ENCODE measurements at regions not wholly inside any gene's neighbourhood (a gene's known extent, or its start where the extent isn't known, plus 50 kb on each side); places are given as distances from the start of the nearest gene placed in this dataset.

- no peak for TF ChIP-seq AR (CRISPR knock-in tag; IDR thresholded peaks at IDR 0.05)
Observed at GRCh38 chr1:90509225-90510048, 207.7 kb downstream of the BARHL2 start (continued).

- Mint-ChIP-seq H3K36me3 (no peaks in the 10 kb centered on the region), H3K27me3 (ENCODE audit: low read depth) (no peaks in the 10 kb centered on the region), H3K4me1 (peaks cover 28% of the 10 kb centered on the region), H3K9me3 (0 out of 2 replicates have a peak, but pooled peaks cover under 1% of the 10 kb centered on the region), H3K27ac (no peak overlapping the region), H3K4me3 (no peak overlapping the region)
- ChIA-PET POLR2A (no interaction called here), CTCF (interaction anchor here (1.0 kb wide), 1 partner anchor 10 kb away, joined by 3 read pairs; no protein-coding TSS in a partner anchor)
- ATAC-seq (peak; percentile 53), DNase-seq (ENCODE audit: low spot score) (no peak)
- TF ChIP-seq MAX (CRISPR knock-in tag; IDR thresholded peaks at IDR 0.05) (no peak), ZNF121 (CRISPR knock-in tag; IDR thresholded peaks at IDR 0.05) (no peak), CREB1 (CRISPR knock-in tag; IDR thresholded peaks at IDR 0.05) (no peak), ZNF512 (CRISPR knock-in tag; IDR thresholded peaks at IDR 0.05; ENCODE audit: borderline replicate concordance) (no peak)
Observed at GRCh38 chr1:90508376-90509167, 208.5 kb downstream of the BARHL2 start.

GRCh38 chr1:90507173-90507572, 209.9 kb downstream of the BARHL2 start:
- ATAC-seq = no peak
- no peak for DNase-seq (ENCODE audit: low spot score)
- Mint-ChIP-seq H3K36me3 (no peaks in the 10 kb centered on the region), H3K4me3 (no peak overlapping the region), H3K4me1 (peaks cover 29% of the 10 kb centered on the region), H3K9me3 (no peaks in the 10 kb centered on the region), H3K27me3 (ENCODE audit: low read depth) (no peaks in the 10 kb centered on the region), H3K27ac (no peak overlapping the region)
- POLR2A ChIA-PET = no interaction called here
- CTCF ChIA-PET = no interaction called here
- no peak for TF ChIP-seq NR1H2 (CRISPR knock-in tag; IDR thresholded peaks at IDR 0.05)
- no peak for TF ChIP-seq AFF4 (CRISPR knock-in tag; IDR thresholded peaks at IDR 0.05; ENCODE audit: borderline replicate concordance)
- no peak for TF ChIP-seq HMGA2 (CRISPR knock-in tag; IDR thresholded peaks at IDR 0.05)
- no peak for TF ChIP-seq TCF7 (CRISPR knock-in tag; IDR thresholded peaks at IDR 0.05; ENCODE audit: low read depth)
- TF ChIP-seq ELF4 (CRISPR knock-in tag; IDR thresholded peaks at IDR 0.05; ENCODE audit: low read depth) = no peak
- TF ChIP-seq IRF2 (CRISPR knock-in tag; IDR thresholded peaks at IDR 0.05; ENCODE audit: borderline replicate concordance, low read depth) = no peak
- TF ChIP-seq ERG (CRISPR knock-in tag; IDR thresholded peaks at IDR 0.05) = no peak
- TF ChIP-seq ATF2 (CRISPR knock-in tag; IDR thresholded peaks at IDR 0.05; ENCODE audit: borderline replicate concordance, low read depth) = no peak
- TF ChIP-seq ZNF416 (CRISPR knock-in tag; IDR thresholded peaks at IDR 0.05) = no peak
- TF ChIP-seq PRRX2 (CRISPR knock-in tag; IDR thresholded peaks at IDR 0.05) = no peak
- TF ChIP-seq FOXP1 (CRISPR knock-in tag; IDR thresholded peaks at IDR 0.05; ENCODE audit: borderline replicate concordance) = no peak
- no peak for TF ChIP-seq CBFB (CRISPR knock-in tag; IDR thresholded peaks at IDR 0.05; ENCODE audit: low read depth)
- TF ChIP-seq FOXJ3 (CRISPR knock-in tag; IDR thresholded peaks at IDR 0.05; ENCODE audit: borderline replicate concordance) = no peak

Measured in WTC11 (cell line).